ENCODE measurements at regions not wholly inside any gene's neighbourhood (a gene's known extent, or its start where the extent isn't known, plus 50 kb on each side); places are given as distances from the start of the nearest gene placed in this dataset.

- no peak for DNase-seq
Observed at GRCh38 chr5:17433406-17433805, 64.6 kb upstream of the TAF11L2 start.

- DNase-seq = no peak
Observed at GRCh38 chr5:17434982-17435381, 63.0 kb upstream of the TAF11L2 start.

- DNase-seq = no peak
Observed at GRCh38 chr5:17436350-17436749, 61.7 kb upstream of the TAF11L2 start.

GRCh38 chr5:17436761-17437221 is 61.2 kb upstream of the TAF11L2 start:
- DNase-seq = no peak

GRCh38 chr5:17438027-17438426 is 60.0 kb upstream of the TAF11L2 start:
- DNase-seq = no peak

GRCh38 chr5:17439956-17440355 is 58.1 kb upstream of the TAF11L2 start:
- no peak for DNase-seq

- no peak for DNase-seq
Observed at GRCh38 chr5:17440766-17441165, 57.3 kb upstream of the TAF11L2 start.

- DNase-seq = no peak
Observed at GRCh38 chr5:17441351-17441750, 56.7 kb upstream of the TAF11L2 start.

- DNase-seq = no peak
Observed at GRCh38 chr5:17443333-17444130, 54.5 kb upstream of the TAF11L2 start.

GRCh38 chr5:17444496-17444895 is 53.5 kb upstream of the TAF11L2 start:
- no peak for DNase-seq

GRCh38 chr5:17445185-17445584 is 52.8 kb upstream of the TAF11L2 start:
- no peak for DNase-seq
